Neural cell (in vitro differentiated cells): ENCODE measurements at regions not wholly inside any gene's neighbourhood (a gene's known extent, or its start where the extent isn't known, plus 50 kb on each side); places are given as distances from the start of the nearest gene placed in this dataset.

Experiments used
- H2AFZ ChIP-seq: fragments of 200-600, 300-800 bp; sonication (generic), shearing (Covaris generic); 2 replicates; pipeline ENCODE4 v1.6.0; 2014; ENCODE audit warnings: low read depth, mild to moderate bottlenecking, antibody characterized with exemption, low read length, moderate library complexity
- H3F3A ChIP-seq: fragments of 200-600 bp; shearing (Covaris generic); 2 replicates; pipeline ENCODE4 v1.6.1; 2016; ENCODE audit warnings: mild to moderate bottlenecking, moderate library complexity, mixed read lengths, antibody characterized with exemption, low read length; ENCODE audit not compliant: insufficient read depth, poor library complexity, severe bottlenecking
- H3K27ac ChIP-seq: fragments of 200-600, 300-800 bp; sonication (generic), shearing (Covaris generic); 2 replicates; pipeline ENCODE4 v1.5.1; 2014; ENCODE audit warnings: mild to moderate bottlenecking, low read length, moderate library complexity
- H3K27me3 ChIP-seq: fragments of 300-800, 200-600 bp; sonication (generic), shearing (Covaris generic); 2 replicates; pipeline ENCODE4 v1.6.0; 2014; ENCODE audit warnings: mild to moderate bottlenecking, low read depth, low read length, moderate library complexity; ENCODE audit not compliant: insufficient read depth
- H3K36me3 ChIP-seq: fragments of 300-800, 200-600 bp; sonication (generic), shearing (Covaris generic); 2 replicates; pipeline ENCODE4 v1.5.1; 2014; ENCODE audit warnings: mild to moderate bottlenecking, antibody characterized with exemption, low read length, moderate library complexity; ENCODE audit not compliant: insufficient read depth
- H3K4me2 ChIP-seq: fragments of 300-800, 200-600 bp; sonication (generic), shearing (Covaris generic); 2 replicates; pipeline ENCODE4 v1.6.0; 2014; ENCODE audit warnings: mild to moderate bottlenecking, low read length
- H3K4me3 ChIP-seq: fragments of 300-800, 200-600 bp; sonication (generic), shearing (Covaris generic); 2 replicates; pipeline ENCODE4 v1.5.1; 2014; ENCODE audit warnings: mild to moderate bottlenecking, low read length, moderate library complexity
- H3K79me2 ChIP-seq: fragments of 200-600 bp; shearing (Covaris generic); replicated peaks from 2 replicates; pipeline ENCODE4 v1.6.0; 2014; ENCODE audit warnings: mild to moderate bottlenecking, low read length, moderate library complexity; ENCODE audit not compliant: insufficient read depth
- H3K9ac ChIP-seq: fragments of 300-800, 200-600 bp; sonication (generic), shearing (Covaris generic); 2 replicates; pipeline ENCODE4 v1.6.1; 2016; ENCODE audit warnings: mild to moderate bottlenecking, low read length, mixed read lengths
- H3K9me2 ChIP-seq: fragments of 200-600 bp; shearing (Covaris generic); 2 replicates; pipeline ENCODE4 v1.6.1; 2016; ENCODE audit warnings: mild to moderate bottlenecking, low read length, mixed read lengths; ENCODE audit not compliant: insufficient read depth
- H3K9me3 ChIP-seq: fragments of 200-600, 300-800 bp; sonication (generic), shearing (Covaris generic); 2 replicates; pipeline ENCODE4 v1.6.1; 2016; ENCODE audit warnings: mild to moderate bottlenecking, mixed run types, low read length, moderate library complexity, mixed read lengths
- H4K20me1 ChIP-seq: fragments of 200-600 bp; shearing (Covaris generic); 2 replicates; pipeline ENCODE4 v1.6.1; 2016; ENCODE audit warnings: mild to moderate bottlenecking, mixed run types; ENCODE audit not compliant: insufficient read depth
- CTCF ChIP-seq: fragments of 450-650 bp; IDR thresholded peaks from 2 replicates; pipeline ENCODE4 v1.5.1; 2014; ENCODE audit warnings: antibody characterized with exemption, mild to moderate bottlenecking, moderate library complexity; ENCODE audit not compliant: poor library complexity, severe bottlenecking
- EP300 ChIP-seq: fragments of 450-650 bp; conservative IDR thresholded peaks from 2 replicates; pipeline ENCODE4 v1.6.1; 2014; ENCODE audit warnings: antibody characterized with exemption, mild to moderate bottlenecking, moderate library complexity; ENCODE audit not compliant: poor library complexity, severe bottlenecking
- EZH2 ChIP-seq: fragments of 200-600, 300-800 bp; shearing (Covaris generic), sonication (generic); IDR thresholded peaks from 2 replicates; pipeline ENCODE4 v1.6.1; 2014; ENCODE audit warnings: antibody characterized with exemption, low read length, borderline replicate concordance, mild to moderate bottlenecking; ENCODE audit not compliant: insufficient read depth, poor library complexity, severe bottlenecking
- MXI1 ChIP-seq: fragments of 450-650 bp; conservative IDR thresholded peaks from 2 replicates; pipeline ENCODE4 v1.6.1; 2014; ENCODE audit warnings: antibody characterized with exemption, mild to moderate bottlenecking; ENCODE audit not compliant: poor library complexity, severe bottlenecking
- POLR2AphosphoS5 ChIP-seq: IDR thresholded peaks from 2 replicates; pipeline ENCODE4 v1.6.1; 2012
- RAD21 ChIP-seq: fragments of 450-650 bp; conservative IDR thresholded peaks from 2 replicates; pipeline ENCODE4 v1.6.1; 2014; ENCODE audit warnings: antibody characterized with exemption, mild to moderate bottlenecking, moderate library complexity
- REST ChIP-seq: IDR thresholded peaks from 2 replicates; pipeline ENCODE4 v1.6.1; 2012; ENCODE audit warnings: borderline replicate concordance
- SMC3 ChIP-seq: fragments of 450-650 bp; conservative IDR thresholded peaks from 2 replicates; pipeline ENCODE4 v1.6.1; 2014; ENCODE audit warnings: antibody characterized with exemption, mild to moderate bottlenecking, moderate library complexity; ENCODE audit not compliant: poor library complexity
- TAF1 ChIP-seq: IDR thresholded peaks from 2 replicates; pipeline ENCODE4 v1.6.1; 2012; ENCODE audit warnings: low read depth

- Histone ChIP-seq H3K79me2 (no peaks in the 10 kb centered on the region), H3K27ac (no peak overlapping the region), H4K20me1 (no peaks in the 10 kb centered on the region), H3K9ac (no peak overlapping the region), H2AFZ (no peak overlapping the region), H3K9me3 (peaks cover 6% of the 10 kb centered on the region), H3K4me3 (no peak overlapping the region), H3K4me2 (no peak overlapping the region), H3K9me2 (no peaks in the 10 kb centered on the region), H3F3A (no peaks in the 10 kb centered on the region), H3K27me3 (no peaks in the 10 kb centered on the region), H3K36me3 (no peaks in the 10 kb centered on the region)
- TF ChIP-seq SMC3 (no peak), EZH2 (no peak), MXI1 (no peak), REST (no peak), TAF1 (no peak), POLR2AphosphoS5 (no peak), RAD21 (no peak), CTCF (no peak), EP300 (no peak)
These were observed 1184.9 kb upstream of the ACVR2A start for GRCh38 chr2:146659976-146660375.

- Histone ChIP-seq H4K20me1 (no peaks in the 10 kb centered on the region), H2AFZ (no peak overlapping the region), H3K36me3 (no peaks in the 10 kb centered on the region), H3F3A (no peaks in the 10 kb centered on the region), H3K79me2 (no peaks in the 10 kb centered on the region), H3K4me2 (no peak overlapping the region), H3K9ac (no peak overlapping the region), H3K4me3 (no peak overlapping the region), H3K9me3 (peaks cover 4% of the 10 kb centered on the region), H3K27me3 (no peaks in the 10 kb centered on the region), H3K9me2 (no peaks in the 10 kb centered on the region), H3K27ac (no peak overlapping the region)
- TF ChIP-seq SMC3 = no peak
- TF ChIP-seq RAD21 = no peak
- no peak for TF ChIP-seq MXI1
- TF ChIP-seq CTCF = no peak
- no peak for TF ChIP-seq POLR2AphosphoS5
- TF ChIP-seq TAF1 = no peak
- TF ChIP-seq REST = no peak
- no peak for TF ChIP-seq EP300
- no peak for TF ChIP-seq EZH2
These were observed 1192.5 kb upstream of the ACVR2A start for GRCh38 chr2:146652311-146652710.
